ENCODE measurements at regions not wholly inside any gene's neighbourhood (a gene's known extent, or its start where the extent isn't known, plus 50 kb on each side); places are given as distances from the start of the nearest gene placed in this dataset.

- TF ChIP-seq POLR2A (IDR thresholded peaks at IDR 0.05; ENCODE audit: low read depth, low read length) (no peak), POLR2AphosphoS5 (IDR thresholded peaks at IDR 0.05; ENCODE audit: low read depth, low read length) (no peak)
Measured at GRCh38 chr3:148333091-148333490, 364.6 kb upstream of the AGTR1 start.
